VCaP (cell line): ENCODE measurements at regions not wholly inside any gene's neighbourhood (a gene's known extent, or its start where the extent isn't known, plus 50 kb on each side); places are given as distances from the start of the nearest gene placed in this dataset.

ENCODE experiments used
- H3K27ac ChIP-seq: fragments of 450-650 bp; 2 replicates; pipeline ENCODE4 v1.5.1; 2017
- TF ChIP-seq, protein P1 (sequence below): fragments of 450-650 bp; conservative IDR thresholded peaks from 2 replicates; pipeline ENCODE4 v1.5.1; 2017; ENCODE audit warnings: mild to moderate bottlenecking, moderate library complexity

DNA sequence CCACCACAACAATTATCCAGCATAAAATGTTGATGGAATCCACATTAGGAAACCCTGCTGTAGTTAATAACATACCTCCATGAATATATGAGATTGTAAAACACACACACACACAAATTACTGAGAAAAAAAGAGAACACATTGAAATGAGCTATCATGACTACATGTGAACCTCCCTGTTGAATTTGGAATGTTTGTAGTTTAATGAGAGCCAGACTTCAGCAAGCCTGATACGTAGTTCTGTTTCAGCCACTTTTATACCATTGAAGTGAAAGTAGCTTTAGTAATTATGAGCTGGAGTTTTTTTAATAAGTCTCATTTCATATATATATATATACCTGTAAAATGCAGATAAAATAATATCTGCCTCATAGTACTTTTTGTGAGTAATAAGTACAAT lies 1146.4 kb downstream of the NAALADL2 start:
- no peak overlapping the region for H3K27ac ChIP-seq
- TF ChIP-seq, protein P1, sequence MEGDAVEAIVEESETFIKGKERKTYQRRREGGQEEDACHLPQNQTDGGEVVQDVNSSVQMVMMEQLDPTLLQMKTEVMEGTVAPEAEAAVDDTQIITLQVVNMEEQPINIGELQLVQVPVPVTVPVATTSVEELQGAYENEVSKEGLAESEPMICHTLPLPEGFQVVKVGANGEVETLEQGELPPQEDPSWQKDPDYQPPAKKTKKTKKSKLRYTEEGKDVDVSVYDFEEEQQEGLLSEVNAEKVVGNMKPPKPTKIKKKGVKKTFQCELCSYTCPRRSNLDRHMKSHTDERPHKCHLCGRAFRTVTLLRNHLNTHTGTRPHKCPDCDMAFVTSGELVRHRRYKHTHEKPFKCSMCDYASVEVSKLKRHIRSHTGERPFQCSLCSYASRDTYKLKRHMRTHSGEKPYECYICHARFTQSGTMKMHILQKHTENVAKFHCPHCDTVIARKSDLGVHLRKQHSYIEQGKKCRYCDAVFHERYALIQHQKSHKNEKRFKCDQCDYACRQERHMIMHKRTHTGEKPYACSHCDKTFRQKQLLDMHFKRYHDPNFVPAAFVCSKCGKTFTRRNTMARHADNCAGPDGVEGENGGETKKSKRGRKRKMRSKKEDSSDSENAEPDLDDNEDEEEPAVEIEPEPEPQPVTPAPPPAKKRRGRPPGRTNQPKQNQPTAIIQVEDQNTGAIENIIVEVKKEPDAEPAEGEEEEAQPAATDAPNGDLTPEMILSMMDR, result no peak

DNA sequence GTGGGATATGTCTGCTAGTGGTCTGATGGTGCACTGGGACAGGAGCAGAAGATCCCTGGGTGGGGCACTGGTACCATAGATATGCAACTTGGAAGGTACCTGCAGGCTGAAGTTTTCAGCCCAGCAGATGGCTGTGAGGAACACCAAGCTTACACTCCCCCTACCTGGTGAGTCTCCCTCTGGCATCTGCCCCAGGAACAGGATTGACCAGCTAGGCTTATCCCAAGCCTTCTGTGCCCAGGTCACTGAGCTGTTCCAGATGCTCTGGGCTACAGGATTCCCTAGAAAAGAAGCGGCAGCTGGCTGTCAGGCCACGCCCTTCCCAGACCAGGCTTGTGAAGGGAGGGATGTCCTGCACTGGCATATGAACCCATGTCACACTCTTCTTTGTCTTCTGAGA lies 1130.0 kb downstream of the NAALADL2 start:
- no peak overlapping the region for H3K27ac ChIP-seq
- TF ChIP-seq, protein P1, result no peak

DNA sequence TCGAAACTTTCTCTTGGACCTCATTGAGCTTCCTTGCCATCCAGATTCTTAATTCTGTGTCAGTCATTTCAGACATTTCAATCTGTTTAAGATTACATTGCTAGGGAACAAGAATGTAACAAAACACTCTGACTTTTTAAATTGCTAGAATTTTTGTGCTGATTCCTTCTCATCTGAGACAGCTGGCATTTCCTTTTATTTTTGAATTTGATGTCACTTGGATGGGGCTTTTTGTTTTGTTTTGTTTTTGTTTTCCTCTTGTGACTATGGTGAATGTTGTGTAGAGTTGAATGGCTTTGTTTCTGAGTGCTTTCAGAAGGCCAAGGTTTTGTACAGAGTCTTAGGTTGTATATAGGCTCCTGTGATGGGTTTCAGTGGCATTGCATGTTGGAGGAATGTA lies 1129.3 kb downstream of the NAALADL2 start:
- no peak overlapping the region for H3K27ac ChIP-seq
- TF ChIP-seq, protein P1, result no peak

DNA sequence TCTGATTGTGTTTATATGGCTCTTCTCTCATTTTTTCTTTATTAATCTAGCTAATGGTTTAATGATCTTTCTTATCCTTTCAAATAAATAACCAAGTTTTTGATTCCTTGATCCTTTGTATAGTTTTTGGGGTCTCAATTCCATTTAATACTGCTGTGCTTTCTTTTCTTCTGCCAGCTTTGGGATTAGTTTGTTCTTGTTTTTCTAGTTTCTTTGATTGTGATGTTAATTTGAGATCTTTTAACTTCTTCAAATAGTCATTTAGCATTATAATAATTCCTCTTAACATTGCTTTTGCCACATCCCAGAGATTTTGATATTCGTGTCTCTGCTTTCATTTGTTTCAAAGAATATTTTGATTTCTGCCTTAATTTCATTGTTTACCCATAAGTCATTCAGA lies 1126.6 kb downstream of the NAALADL2 start:
- H3K27ac ChIP-seq, result no peak overlapping the region
- TF ChIP-seq, protein P1, result no peak

DNA sequence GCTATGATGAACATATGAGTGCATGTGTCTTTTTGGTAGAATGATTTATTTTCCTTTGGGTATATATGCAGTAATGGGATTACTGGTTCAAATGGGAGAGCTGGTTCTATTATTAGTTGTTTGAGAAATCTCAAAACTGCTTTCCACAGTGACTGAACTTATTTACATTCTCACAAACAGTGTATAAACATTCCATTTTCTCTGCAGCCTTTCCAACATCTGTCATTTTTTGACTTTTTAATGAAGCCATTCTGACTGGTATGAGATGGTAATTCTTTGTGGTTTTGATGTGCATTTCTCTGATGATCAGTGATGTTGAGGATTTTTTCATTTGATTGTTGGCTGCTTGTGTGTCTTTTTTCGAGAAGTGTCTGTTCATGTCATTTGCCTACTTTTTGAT lies 1124.2 kb downstream of the NAALADL2 start:
- no peak overlapping the region for H3K27ac ChIP-seq
- TF ChIP-seq, protein P1, result no peak

DNA sequence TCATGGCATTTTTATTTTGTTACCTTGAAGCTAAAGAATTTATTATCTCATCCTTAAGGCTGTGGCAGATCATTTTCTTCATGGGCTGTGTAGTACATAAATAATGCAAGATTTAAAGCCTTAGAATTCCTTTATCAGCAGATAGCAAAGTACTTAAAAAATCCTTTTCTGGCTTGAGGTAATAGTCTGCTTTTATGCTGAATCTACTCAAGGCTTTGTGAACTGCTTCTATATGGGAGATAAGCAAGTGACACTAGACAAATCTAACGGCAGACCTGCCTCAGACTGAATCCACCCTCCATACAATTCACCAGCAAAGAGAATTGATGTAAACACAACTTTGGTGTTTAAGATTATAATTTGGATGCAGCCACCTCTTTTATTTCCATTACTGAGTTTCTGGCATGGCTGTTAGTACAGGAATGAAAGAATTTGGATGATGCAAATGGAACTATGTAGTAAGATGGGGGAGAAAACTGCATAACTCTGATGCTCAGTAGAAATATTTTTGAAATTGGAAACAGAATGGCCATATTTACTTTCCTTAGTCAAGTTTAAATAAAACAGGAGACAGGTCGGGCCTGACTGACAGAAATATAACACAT lies 1121.5 kb downstream of the NAALADL2 start:
- TF ChIP-seq, protein P1, result no peak
- no peak overlapping the region for H3K27ac ChIP-seq

DNA sequence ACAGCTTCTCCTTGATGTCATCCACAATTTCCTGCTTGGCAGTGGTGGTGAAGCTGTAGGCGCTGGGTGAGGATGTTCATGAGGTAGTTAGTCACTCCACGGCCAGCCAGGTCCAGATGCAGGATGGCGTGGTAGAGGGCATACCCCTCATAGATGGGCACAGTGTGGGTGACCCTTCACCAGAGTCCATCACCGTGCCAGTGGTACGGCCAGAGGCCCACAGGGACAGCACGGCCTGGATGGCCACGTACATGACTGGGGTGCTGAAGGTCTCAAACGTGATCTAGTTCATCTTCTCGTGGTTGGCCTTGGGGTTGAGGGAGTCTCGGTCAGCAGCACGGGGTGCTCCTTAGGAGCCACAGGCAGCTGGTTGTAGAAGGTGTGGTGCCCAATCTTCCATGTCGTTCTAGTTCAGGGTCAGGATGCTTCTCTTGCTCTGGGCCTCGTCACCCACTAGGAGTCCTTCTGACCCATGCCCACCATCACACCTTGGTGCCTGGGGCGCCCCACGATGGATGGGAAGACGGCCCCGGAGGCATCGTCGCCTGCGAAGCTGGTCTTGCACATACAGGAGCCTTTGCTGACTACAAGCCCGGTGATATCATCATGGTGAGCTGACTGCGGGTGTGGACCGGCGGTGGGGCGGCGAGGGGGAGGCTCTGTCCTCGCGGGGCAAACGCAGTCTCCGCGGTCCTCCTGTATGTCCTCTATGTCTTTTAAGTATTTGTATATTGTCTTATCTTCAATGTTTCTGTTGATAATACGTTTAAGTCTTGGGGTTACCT lies 1119.0 kb downstream of the NAALADL2 start:
- no peak overlapping the region for H3K27ac ChIP-seq
- TF ChIP-seq, protein P1, result no peak
